Loucy (cell line): ENCODE measurements at regions not wholly inside any gene's neighbourhood (a gene's known extent, or its start where the extent isn't known, plus 50 kb on each side); places are given as distances from the start of the nearest gene placed in this dataset.

ENCODE experiments used
- H2AFZ ChIP-seq: fragments of 200-600 bp; sonication (generic); 2 replicates; pipeline ENCODE4 v1.6.0; 2016; ENCODE audit warnings: antibody characterized with exemption, mild to moderate bottlenecking, low read length, moderate library complexity
- H3F3A ChIP-seq: fragments of 200-600 bp; 2 replicates; pipeline ENCODE4 v1.6.0; 2016; ENCODE audit warnings: antibody characterized with exemption, low read depth, mild to moderate bottlenecking
- H3K27me3 ChIP-seq: fragments of 200-600 bp; sonication (generic); 2 replicates; pipeline ENCODE4 v1.6.1; 2014; ENCODE audit warnings: low read length, mild to moderate bottlenecking; ENCODE audit not compliant: insufficient read depth, poor library complexity, severe bottlenecking
- H3K36me3 ChIP-seq: fragments of 200-600 bp; sonication (generic); 2 replicates; pipeline ENCODE4 v1.6.1; 2016; ENCODE audit warnings: low read length; ENCODE audit not compliant: insufficient read depth
- H3K4me1 ChIP-seq: fragments of 200-600 bp; sonication (generic); 2 replicates; pipeline ENCODE4 v1.5.1; 2014; ENCODE audit warnings: low read length, mild to moderate bottlenecking; ENCODE audit not compliant: insufficient read depth, poor library complexity, severe bottlenecking
- H3K4me2 ChIP-seq: fragments of 200-600 bp; sonication (generic); 2 replicates; pipeline ENCODE4 v1.6.0; 2014; ENCODE audit warnings: antibody characterized with exemption, low read length, low read depth, mild to moderate bottlenecking; ENCODE audit not compliant: poor library complexity, severe bottlenecking
- H3K4me3 ChIP-seq: fragments of 200-600 bp; sonication (generic); 2 replicates; pipeline ENCODE4 v1.5.1; 2014; ENCODE audit warnings: low read length, mild to moderate bottlenecking, mixed read lengths; ENCODE audit not compliant: poor library complexity, severe bottlenecking
- H3K79me2 ChIP-seq: fragments of 200-600 bp; sonication (generic); 2 replicates; pipeline ENCODE4 v1.6.1; 2014; ENCODE audit warnings: low read length; ENCODE audit not compliant: insufficient read depth
- H3K9ac ChIP-seq: fragments of 200-600 bp; sonication (generic); 2 replicates; pipeline ENCODE4 v1.6.0; 2014; ENCODE audit warnings: mild to moderate bottlenecking, low read depth, low read length, moderate library complexity; ENCODE audit not compliant: poor library complexity, severe bottlenecking
- H3K9me2 ChIP-seq: fragments of 200-600 bp; sonication (generic); replicated peaks from 2 replicates; pipeline ENCODE4 v1.6.1; 2016; ENCODE audit warnings: low read depth, low read length, mixed read lengths
- H3K9me3 ChIP-seq: fragments of 200-600 bp; sonication (generic); 2 replicates; pipeline ENCODE4 v1.6.1; 2014; ENCODE audit warnings: mild to moderate bottlenecking, antibody characterized with exemption, low read length, low read depth; ENCODE audit not compliant: insufficient read depth
- H4K20me1 ChIP-seq: fragments of 200-600 bp; sonication (generic); 2 replicates; pipeline ENCODE4 v1.6.0; 2014; ENCODE audit warnings: antibody characterized with exemption, low read length, mild to moderate bottlenecking; ENCODE audit not compliant: insufficient read depth, poor library complexity, severe bottlenecking
- CTCF ChIP-seq: fragments of 200-600 bp; sonication (generic); conservative IDR thresholded peaks from 2 replicates; pipeline ENCODE4 v1.5.1; 2014; ENCODE audit warnings: mild to moderate bottlenecking, antibody characterized with exemption, low read length
- EZH2phosphoT487 ChIP-seq: fragments of 200-600 bp; IDR thresholded peaks from 2 replicates; pipeline ENCODE4 v1.6.1; 2018; ENCODE audit warnings: antibody characterized with exemption, mild to moderate bottlenecking, moderate library complexity, borderline replicate concordance

- Histone ChIP-seq H3K9me3 (no peaks in the 10 kb centered on the region), H3K4me3 (no peak overlapping the region), H3K36me3 (no peaks in the 10 kb centered on the region), H3K9ac (no peak overlapping the region), H3F3A (no peaks in the 10 kb centered on the region), H2AFZ (no peak overlapping the region), H3K9me2 (no peaks in the 10 kb centered on the region), H3K4me2 (no peak overlapping the region), H3K79me2 (no peaks in the 10 kb centered on the region), H4K20me1 (no peaks in the 10 kb centered on the region), H3K27me3 (no peaks in the 10 kb centered on the region), H3K4me1 (peaks cover 5% of the 10 kb centered on the region)
- no peak for TF ChIP-seq CTCF
- TF ChIP-seq EZH2phosphoT487, result no peak
Observed at GRCh38 chr5:102594192-102594591, 95.4 kb upstream of the SLCO6A1 start.

GRCh38 chr5:102595332-102595731 is 96.5 kb upstream of the SLCO6A1 start:
- peaks cover 5% of the 10 kb centered on the region for H3K4me1 ChIP-seq
- no peaks in the 10 kb centered on the region for H3K9me3 ChIP-seq
- H3K9me2 ChIP-seq, result no peaks in the 10 kb centered on the region
- H3K4me2 ChIP-seq, result peak overlapping the region; percentile 48
- TF ChIP-seq EZH2phosphoT487, result no peak
- no peak for TF ChIP-seq CTCF
- no peaks in the 10 kb centered on the region for H3K79me2 ChIP-seq
- H3K9ac ChIP-seq, result no peak overlapping the region
- H3K27me3 ChIP-seq, result no peaks in the 10 kb centered on the region
- H3K4me3 ChIP-seq, result peak overlapping the region; percentile 60
- H3K36me3 ChIP-seq, result no peaks in the 10 kb centered on the region
- H2AFZ ChIP-seq, result no peak overlapping the region; the same call in 1 of the 2 replicates
- no peaks in the 10 kb centered on the region for H4K20me1 ChIP-seq
- H3F3A ChIP-seq, result no peaks in the 10 kb centered on the region

- H3K9ac ChIP-seq, result peak overlapping the region; percentile 40
- H3K4me2 ChIP-seq, result peak overlapping the region; percentile 48
- H3K79me2 ChIP-seq, result no peaks in the 10 kb centered on the region
- no peaks in the 10 kb centered on the region for H3K27me3 ChIP-seq
- peak overlapping the region; percentile 61; the same call in 1 of the 2 replicates for H2AFZ ChIP-seq
- no peaks in the 10 kb centered on the region for H3F3A ChIP-seq
- H3K9me2 ChIP-seq, result no peaks in the 10 kb centered on the region
- H3K36me3 ChIP-seq, result no peaks in the 10 kb centered on the region
- TF ChIP-seq EZH2phosphoT487, result no peak
- no peak for TF ChIP-seq CTCF
- H3K4me1 ChIP-seq, result peaks cover 5% of the 10 kb centered on the region
- no peaks in the 10 kb centered on the region for H4K20me1 ChIP-seq
- H3K4me3 ChIP-seq, result peak overlapping the region; percentile 60
- H3K9me3 ChIP-seq, result no peaks in the 10 kb centered on the region
Observed at GRCh38 chr5:102596113-102596512, 97.3 kb upstream of the SLCO6A1 start.
